ENCODE measurements at regions not wholly inside any gene's neighbourhood (a gene's known extent, or its start where the extent isn't known, plus 50 kb on each side); places are given as distances from the start of the nearest gene placed in this dataset.

Small RNA genes lying in the stretch of these regions (small RNA-seq; reads per million reads assigned to genes)
- 0 reads per million in 2 donors for gene AC145350.3

Measured in testis (tissue), 2 donors.